ENCODE measurements at regions not wholly inside any gene's neighbourhood (a gene's known extent, or its start where the extent isn't known, plus 50 kb on each side); places are given as distances from the start of the nearest gene placed in this dataset.

DNA sequence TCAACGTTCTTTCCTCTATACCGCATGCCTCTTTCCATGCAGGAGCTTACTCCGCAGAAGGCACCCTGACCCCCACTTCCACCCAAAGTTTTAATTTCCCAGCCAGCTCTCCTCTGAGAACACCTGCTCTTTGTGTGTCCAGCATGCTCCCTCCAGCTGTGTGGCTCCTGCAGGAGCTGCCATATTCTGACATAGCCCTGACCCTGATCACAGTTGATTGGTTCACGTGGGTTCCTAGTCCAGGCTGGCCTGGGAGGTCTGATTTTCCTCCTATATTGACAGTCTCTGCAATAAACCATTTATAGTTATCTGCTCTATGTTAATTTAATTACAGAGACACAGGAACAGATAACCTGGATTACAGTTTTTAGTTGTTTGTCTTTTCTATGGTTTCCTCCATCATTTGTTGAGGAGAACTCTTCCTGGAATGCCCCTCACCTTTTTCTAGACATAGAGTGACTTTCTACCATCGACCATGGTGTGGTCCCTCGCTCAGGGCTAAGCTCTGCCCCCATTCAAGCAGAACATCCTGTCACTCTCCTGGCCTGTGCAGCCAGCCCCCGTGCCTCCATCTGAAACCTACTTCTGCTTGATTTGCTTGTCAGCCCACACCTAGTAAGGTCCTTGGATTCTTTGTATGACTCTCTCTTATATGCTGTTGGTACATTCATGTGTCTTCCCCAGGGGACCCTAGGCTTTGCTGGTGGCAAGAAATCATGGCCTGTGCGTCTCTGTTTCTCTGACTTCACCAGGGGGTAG is 231.5 kb downstream of the LPIN1 start:
- no peak for TF ChIP-seq CTCF (IDR thresholded peaks at IDR 0.05; ENCODE audit: low read depth, low read length, poor library complexity, severe bottlenecking)
- TF ChIP-seq EZH2phosphoT487 (IDR thresholded peaks at IDR 0.05; ENCODE audit: borderline replicate concordance, low read length), result no peak
